ENCODE measurements at regions not wholly inside any gene's neighbourhood (a gene's known extent, or its start where the extent isn't known, plus 50 kb on each side); places are given as distances from the start of the nearest gene placed in this dataset.
"Not testable (repeated sequence)": the region's sequence is repeated elsewhere in the genome, so short reads cannot be mapped to it uniquely, and the experiment has no call there.

DNA sequence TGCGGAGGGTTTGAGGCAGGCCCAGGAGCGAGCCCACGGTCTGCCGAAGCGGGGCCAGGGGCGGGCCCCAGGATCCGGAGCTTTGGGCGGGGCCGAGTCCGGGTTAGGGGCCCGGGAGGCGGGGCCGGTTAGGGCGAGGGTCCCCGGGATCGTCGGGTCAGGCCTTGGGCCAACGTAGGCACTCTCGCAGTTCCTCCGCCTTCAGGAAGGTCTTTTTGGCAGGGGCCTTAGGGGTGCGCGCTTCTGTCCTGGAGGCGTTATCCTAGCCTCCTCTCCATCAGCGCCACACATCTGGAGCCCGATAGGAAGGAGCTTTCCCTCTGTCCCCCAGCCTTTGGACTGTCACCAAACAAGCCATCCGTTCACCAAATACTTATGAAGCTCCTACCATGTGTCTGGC is 131.8 kb upstream of the ALDH3B2 start:
- in situ Hi-C loops (cut with MboI; ENCODE audit: low sequenced_read_pairs), result not testable (repeated sequence)

DNA sequence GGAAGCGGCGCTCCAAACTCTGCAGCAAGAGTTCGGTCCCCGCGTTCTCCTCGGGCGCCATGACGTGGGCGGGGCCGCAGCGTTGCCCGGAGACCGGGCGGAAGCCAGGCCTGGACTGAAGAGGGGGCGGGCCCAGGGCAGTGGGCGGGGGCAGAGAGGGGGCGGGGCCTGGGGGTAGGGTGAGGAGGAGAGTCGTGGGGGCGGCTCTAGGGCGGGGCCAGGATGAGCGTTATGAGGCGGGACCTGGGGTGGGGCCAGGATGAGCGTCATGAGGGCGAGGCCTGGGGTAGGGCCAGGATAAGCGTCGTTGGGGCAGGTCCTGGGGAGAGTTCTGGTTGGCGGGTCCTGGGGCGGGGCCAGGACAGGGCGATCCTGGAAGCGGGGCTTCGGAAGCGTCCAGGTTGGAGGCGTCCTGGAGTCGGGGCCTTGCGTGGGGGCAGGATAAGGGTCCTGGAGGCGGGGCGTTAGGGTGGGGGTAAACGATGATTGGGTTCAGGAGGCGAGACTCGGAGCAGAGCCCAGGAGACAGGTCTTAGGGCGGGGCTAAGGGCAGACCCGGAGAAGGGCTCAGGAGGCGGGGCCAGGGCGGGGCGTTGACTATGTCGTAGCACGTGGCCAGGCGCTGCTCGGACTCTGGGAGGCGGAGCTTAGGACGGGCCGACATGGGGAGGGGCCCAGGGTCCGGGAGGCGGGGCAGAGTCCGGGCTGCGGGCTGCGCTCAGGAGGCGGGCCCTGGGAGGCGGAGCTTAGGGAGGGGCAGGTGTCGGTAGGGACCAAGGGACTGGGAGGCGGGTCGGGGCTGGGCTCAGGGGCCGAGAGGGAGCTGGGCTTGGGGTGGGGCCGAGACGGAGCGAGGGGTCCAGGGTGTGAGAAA is 131.1 kb upstream of the ALDH3B2 start:
- in situ Hi-C loops (cut with MboI; ENCODE audit: low sequenced_read_pairs), result not testable (repeated sequence)

DNA sequence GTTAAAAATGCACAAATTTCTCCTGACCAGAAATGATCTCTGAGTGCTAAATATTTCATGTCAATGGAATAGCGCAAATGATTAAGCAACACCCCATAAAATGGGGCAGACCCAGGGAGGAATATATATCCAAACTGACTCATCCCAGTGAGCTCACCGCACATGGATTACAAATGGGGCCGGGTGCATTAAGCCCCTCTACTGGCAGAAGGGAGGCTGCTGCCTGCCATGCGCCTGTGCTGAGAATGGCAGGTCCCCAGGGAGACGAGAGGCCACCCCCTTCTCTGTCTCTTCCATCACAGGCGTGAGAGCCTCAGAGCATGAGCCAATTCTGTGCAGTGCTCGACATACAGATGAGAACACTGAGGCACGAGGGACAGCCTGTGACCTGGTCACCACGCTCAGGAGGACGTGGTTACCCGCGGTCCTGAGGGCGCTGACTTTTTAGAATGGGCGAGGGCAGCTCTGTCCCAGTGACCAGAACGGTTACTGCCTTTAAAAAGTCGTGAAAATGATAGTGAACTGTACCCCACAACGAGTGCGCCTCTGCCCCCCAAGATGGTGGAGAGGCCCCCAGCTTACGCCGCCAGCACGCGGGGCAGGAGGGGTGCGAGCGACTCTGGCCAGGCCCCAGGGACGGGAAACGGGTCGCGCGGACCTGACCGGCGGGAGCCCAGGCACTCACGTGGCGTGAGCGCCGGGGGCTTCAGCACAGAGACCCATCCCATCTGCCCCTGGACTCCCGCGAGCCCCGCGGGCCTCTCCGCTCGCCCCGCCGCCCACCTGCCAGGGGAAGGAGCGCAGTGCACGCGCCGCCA is 130.2 kb upstream of the ALDH3B2 start:
- in situ Hi-C loops (cut with MboI; ENCODE audit: low sequenced_read_pairs), result not testable (repeated sequence)

DNA sequence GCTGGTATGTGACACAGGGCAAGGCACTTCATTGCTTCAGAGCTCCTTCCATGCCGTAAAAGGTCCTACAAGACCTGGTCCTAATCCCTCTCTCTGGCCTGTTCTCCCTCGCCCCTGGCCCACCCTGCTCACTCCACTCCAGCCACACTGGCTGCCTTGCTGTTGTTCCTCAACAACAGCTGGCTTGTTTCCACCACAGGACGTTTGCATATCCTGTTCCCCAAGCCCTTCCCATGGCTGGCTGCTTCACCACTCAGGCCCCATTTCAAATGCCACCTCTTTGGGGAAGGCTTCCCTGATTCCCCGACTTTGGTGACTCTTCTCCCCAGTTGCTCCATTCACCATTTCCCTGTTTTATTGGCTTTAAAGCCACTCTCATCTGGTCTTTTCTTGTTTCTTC is 129.1 kb upstream of the ALDH3B2 start:
- in situ Hi-C loops (cut with MboI; ENCODE audit: low sequenced_read_pairs), result not testable (repeated sequence)

DNA sequence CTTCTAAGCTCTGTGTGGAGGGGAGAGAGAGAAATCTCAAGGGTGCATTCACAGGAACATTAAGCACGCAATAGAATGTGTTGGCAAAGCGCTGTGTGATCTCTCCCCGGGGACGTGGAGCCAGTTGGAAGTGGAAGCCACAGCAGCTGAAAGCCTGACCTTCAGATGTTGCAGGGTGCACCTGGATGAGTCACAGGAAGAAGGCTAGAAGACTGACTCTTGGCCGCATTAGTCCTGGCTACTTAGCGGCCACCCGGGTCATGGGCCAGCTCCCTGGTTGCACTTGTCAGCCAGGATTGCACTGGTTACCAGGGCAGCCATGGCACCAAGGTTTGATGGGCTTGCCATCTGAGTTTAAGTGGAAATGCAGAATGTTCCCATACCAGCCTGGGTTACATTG is 128.6 kb upstream of the ALDH3B2 start:
- in situ Hi-C loops (cut with MboI; ENCODE audit: low sequenced_read_pairs), result not testable (repeated sequence)

DNA sequence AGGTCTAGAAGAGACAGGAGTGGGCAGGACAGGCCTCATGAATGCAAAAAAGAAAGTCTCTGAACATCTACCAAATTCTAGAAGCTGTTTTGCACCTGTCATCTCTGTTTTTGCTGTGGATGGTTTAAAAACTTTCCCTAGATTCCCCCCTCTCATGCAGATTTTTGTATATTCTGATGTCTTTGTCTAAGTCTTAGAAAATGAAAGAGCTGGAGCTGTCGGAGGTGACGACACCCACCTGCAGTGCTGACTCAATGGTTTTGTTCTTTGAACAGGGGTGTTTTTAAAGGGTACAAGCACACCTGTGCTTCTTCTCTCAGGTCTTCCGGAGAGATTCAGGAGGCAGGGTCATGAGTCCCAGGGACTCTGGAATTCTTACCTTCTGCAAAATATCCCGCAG is 128.2 kb upstream of the ALDH3B2 start:
- in situ Hi-C loops (cut with MboI; ENCODE audit: low sequenced_read_pairs), result not testable (repeated sequence)

DNA sequence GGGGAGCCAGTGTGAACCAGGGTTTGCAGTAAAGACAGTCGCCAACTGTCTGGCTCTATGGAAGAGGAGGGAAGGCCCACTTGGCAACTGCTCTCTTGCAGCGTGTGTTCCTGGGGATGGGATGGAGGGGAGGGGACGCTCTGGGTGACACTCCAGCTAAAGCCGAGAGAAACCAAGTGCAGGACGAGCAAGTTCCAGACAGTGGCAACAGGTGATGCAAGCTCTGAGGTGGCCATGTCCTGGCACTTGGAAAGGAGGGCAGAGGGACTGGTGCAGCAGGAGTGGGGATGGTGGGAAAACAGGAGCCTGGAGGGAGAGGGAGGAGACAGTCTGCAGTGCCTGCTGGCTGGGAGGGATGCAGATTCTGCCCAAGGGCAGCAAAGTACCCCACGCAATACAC is 127.0 kb upstream of the ALDH3B2 start:
- in situ Hi-C loops (cut with MboI; ENCODE audit: low sequenced_read_pairs), result not testable (repeated sequence)

DNA sequence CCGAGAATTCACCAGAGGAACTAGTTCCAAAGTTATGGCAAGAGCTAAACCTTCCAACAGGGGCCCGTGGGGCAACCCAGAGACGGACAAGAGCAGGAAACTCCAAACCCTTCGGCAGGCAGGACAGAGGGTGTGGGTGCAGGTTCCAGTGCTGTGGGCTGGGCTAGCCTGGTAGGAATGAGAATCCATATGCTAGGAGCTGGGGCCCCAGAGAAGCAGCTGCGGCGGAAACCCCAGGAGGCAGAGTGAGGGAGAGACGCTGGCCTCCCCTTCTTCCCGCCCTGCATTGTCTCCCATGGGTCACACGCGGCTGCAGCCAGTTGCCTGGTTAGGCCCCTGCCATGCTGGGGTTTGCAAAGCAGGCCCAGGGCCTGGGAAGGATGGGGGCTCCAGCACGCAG is 126.2 kb upstream of the ALDH3B2 start:
- in situ Hi-C loops (cut with MboI; ENCODE audit: low sequenced_read_pairs), result not testable (repeated sequence)

DNA sequence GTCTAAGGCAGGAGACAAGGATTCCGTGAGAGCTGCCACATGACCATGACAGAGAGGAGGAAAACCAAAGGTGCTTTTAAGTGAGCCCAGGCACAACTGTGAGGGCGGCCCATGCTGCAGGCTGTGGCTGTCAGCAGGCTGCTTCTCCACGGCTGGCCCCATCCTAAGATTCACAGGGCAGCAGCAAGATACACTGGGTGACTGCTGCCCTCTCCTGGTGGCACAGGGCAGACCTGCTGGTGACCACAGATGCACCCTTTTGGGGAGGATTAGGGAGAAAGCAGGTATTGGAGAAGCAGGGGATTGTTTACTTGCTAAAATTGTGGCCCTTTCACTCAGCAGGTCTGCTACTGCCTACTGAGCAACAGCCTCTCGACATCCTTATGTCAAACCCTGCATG is 125.4 kb upstream of the ALDH3B2 start:
- in situ Hi-C loops (cut with MboI; ENCODE audit: low sequenced_read_pairs), result not testable (repeated sequence)

DNA sequence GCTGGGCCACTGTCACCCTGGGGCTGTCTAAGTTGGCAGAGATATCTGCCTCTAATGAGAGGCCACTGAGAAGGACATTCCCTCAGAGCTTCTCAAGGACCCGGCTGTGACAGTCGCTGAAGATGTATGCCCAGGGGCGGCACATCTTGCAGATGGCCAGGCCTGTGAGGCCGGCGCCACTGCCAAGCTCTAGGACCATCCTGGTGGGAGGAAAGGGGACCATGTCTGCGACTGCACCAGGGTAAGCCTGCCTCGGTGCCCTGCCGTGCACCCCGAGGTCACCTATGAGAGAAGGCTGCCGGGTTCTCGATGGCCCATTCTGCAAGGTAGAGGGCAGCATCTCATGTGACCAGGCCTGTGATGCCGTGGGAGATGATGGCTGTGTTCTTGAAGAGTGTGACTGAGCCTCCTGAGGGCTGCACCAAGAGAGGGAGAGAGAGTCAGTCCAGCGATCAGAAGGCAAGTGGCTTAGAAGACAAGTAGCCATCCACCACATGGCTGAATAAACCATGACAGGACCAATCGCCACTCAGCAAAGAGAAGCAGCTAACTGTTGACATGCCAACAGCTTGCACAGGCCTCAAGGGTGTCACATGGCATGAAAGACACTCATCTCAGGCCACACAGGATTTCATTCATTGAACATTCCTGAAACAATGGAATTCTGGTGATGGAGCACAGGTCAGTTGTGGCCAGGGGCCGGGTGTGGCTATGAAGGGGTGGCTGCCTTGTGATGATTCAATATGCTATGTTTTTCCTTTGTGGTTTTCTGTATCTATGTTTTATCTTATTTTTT is 123.5 kb upstream of the ALDH3B2 start:
- in situ Hi-C loops (cut with MboI; ENCODE audit: low sequenced_read_pairs), result not testable (repeated sequence)

DNA sequence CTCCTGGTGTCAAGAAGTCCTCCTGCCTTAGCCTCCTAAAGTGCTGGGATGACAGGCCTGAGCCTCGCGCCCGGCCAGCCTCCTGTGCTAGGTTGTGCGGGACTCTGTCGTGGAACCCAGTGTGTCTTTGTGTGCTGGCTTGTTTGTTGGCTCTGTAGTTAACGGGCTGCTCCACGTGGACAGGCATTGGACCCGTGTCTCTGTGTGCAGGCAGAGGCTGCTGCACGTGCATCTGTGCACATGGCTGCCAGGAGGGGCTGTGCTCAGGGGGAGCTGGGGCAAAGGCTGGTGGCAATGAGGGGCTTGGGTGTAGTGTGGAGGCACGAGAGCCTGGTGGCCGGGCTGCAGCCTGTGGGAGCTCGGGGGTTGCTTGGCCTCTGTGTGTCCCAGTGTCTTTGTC is 121.3 kb upstream of the ALDH3B2 start:
- in situ Hi-C loops (cut with MboI; ENCODE audit: low sequenced_read_pairs), result no loop called here

DNA sequence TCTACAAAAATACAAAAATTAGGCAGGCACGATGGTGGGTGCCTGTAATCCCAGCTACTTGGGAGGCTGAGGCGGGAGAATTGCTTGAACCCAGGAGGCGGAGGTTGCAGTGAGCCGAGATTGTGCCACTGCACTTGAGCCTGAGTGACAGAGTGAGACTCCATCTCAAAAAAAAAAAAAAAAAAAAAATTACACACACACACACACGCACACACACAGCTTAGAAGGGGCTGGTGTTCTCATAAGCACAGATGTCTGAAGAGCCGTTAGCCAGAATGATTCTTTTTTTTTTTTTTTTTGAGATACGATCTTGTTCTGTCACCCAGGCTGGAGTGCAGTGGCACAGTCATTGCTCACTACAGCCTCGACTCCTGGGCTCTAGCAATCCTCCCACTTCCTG is 119.3 kb upstream of the ALDH3B2 start:
- in situ Hi-C loops (cut with MboI; ENCODE audit: low sequenced_read_pairs), result not testable (repeated sequence)

DNA sequence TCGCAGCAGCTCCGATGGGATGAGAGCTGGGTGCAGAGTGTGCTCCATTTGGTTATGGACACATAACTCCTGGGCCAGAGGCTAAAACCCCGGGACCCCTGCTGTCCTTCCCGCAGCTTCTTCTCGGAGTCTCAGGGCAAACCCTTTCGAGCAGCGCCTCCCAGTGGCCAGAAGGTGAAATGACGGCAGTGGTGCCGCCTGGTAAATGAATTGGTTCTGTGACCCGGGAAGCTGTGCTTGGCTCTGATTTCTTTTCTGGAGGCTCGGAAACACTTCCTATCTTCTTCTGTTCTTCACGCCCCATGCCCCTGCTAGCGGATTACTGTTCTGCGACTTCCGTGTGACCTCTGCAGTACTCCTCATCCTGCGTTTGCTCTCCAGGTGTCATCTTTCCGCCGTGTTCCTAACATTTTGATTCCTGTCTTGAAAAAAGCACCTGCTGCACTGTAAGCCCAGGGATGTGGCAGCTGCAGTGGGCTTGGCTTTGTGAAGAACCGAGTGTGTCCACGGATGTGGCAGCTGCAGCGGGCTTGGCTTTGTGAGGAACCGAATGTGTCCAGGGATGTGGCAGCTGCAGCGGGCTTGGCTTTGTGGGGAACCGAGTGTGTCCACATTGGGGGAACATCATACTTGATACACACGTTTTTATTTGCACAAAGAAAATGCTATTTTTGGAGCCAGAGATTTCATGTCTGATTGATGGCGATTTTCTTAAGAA is 118.0 kb upstream of the ALDH3B2 start:
- in situ Hi-C loops (cut with MboI; ENCODE audit: low sequenced_read_pairs), result not testable (repeated sequence)

DNA sequence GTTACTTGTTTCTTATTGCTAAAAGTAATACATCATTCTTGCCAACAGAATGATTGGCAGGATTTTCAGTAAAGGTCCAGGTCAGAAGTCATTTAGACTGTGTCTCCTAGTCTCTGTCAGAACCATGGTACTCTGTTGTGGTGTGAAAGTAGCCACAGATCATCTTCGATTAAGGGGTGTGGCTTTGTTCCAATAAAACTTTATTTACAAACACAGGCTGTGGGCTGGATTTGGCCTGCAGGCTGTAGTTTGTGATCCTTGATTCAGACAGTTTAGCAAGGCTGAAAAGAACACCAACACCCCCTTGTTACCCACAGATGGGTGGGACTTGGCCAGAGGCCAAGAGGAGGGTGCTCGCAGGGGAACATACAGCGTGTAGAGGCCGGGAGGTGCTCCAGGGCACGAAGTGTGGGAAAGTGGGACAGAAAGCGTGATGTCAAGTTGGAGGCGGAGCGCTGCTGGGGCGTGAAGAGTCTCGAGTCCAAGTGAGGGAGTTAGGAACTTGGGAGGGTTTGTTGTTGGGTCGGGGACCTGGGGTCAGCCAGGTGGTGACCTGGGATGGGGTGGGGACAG is 117.3 kb upstream of the ALDH3B2 start:
- in situ Hi-C loops (cut with MboI; ENCODE audit: low sequenced_read_pairs), result not testable (repeated sequence)

DNA sequence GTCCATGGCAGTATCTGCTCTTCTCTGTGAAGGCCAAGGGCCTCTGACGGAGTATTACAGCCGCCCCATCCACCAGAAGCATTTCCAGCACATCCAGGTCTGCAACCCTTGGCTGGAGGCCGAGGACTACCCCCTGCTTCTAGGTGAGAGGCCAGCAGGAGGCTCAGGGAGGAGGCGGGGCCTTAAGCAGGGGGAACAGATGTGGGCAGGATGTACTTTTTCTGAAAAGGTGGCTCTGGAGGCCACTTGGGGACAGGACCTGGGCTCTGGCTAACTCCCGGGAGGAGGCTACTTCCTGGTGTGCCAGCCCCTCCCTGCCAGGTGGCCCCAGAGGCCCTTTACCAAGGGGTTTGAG is 113.9 kb upstream of the ALDH3B2 start:
- in situ Hi-C loops (cut with MboI; ENCODE audit: low sequenced_read_pairs), result not testable (repeated sequence)

DNA sequence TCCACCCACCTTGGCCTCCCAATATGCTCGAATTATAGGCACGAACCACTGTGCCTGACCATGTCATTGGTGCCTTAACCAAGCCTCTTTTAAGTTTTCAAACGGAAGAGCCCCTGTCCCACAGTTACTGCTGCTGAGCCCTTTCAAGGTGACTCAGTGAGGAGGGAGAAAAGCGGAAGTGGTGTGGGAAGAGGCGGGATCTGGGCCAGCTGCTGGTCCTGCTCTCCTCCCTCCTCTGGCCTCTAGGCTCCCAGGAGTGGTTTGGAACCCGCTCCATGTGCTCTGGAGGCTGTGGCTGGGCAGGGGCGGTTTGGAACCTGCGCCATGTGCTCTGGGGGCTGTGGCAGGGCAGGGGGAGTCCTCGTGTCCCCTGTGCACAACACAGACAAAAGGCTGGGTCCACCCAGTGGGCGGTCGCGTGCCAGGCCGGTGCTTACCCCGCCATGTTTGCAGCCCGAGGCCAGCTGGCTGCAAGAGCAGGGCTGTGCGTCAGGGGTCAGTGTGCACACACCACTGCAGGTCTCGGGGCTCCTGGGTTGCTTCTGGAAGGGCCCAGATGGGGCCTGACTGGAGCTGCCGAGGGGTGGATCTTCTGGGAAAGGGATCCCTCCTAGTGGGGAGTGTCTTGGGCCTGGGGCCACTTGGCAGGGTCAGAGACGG is 113.4 kb upstream of the ALDH3B2 start:
- in situ Hi-C loops (cut with MboI; ENCODE audit: low sequenced_read_pairs), result not testable (repeated sequence)

DNA sequence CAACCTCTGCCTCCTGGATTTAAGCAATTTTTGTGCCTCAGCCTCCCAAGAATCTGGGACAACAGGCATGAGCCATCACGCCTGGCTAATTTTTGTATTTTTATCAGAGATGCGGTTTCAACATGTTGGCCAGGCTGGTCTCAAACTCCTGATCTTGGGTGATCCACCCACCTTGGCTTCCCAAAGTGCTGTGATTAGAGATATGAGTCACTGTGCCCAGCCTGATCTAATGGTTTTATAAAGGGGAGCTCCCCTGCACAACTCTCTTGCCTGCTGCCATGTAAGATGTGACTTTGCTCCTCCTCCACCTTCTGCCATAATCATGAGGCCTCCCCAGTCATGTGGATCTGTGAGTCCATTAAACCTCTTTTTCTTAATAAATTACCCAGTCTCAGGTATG is 107.5 kb upstream of the ALDH3B2 start:
- in situ Hi-C loops (cut with MboI; ENCODE audit: low sequenced_read_pairs), result not testable (repeated sequence)

DNA sequence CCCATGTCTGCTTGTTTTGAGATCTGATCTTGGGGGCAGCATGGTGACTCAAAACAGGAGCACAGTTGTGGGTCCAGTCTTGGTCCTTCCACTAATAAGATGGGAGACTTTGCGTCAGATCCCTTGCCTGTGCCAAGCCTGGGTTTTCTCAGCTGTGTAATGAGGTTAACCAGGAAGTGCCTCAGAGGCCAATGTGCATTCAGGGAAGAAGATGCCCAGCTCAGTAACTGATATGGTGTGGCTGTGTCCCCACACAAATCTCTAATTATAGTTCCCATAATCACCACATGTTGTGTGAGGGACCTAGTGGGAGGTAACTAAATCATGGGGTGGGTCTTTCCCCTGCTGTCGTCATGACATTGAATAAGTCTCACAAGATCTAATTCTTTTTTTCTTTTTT is 107.1 kb upstream of the ALDH3B2 start:
- in situ Hi-C loops (cut with MboI; ENCODE audit: low sequenced_read_pairs), result not testable (repeated sequence)

DNA sequence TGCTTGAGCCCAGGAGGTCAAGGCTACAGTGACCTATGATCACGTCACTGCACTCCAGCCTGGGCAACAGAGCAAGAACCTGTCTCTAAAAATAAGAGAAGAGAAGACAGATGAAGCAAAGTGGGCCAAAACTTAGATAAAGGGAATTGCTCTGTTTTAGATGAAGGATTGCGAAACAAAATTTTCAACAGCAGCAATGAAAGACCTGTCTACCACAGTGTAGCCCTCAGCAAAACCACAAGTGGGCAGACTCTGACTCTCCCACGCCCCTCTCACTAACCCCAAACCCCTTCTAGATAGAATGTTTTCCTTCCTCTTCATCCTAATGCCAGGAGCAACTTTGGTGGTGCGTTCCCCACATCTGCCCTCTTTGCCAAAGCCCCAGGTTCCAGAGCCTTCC is 105.6 kb upstream of the ALDH3B2 start:
- in situ Hi-C loops (cut with MboI; ENCODE audit: low sequenced_read_pairs), result no loop called here

Data from HL-60/S4 treated with phorbol 12-myristate 13-acetate at 8.2 ng/mL for 4 days and 3 days (cell line).